Neural cell (in vitro differentiated cells): ENCODE measurements at regions not wholly inside any gene's neighbourhood (a gene's known extent, or its start where the extent isn't known, plus 50 kb on each side); places are given as distances from the start of the nearest gene placed in this dataset.

Source experiments
- EP300 ChIP-seq: fragments of 450-650 bp; conservative IDR thresholded peaks from 2 replicates; pipeline ENCODE4 v1.6.1; 2014; ENCODE audit warnings: antibody characterized with exemption, mild to moderate bottlenecking, moderate library complexity; ENCODE audit not compliant: poor library complexity, severe bottlenecking
- EZH2 ChIP-seq: fragments of 200-600, 300-800 bp; shearing (Covaris generic), sonication (generic); IDR thresholded peaks from 2 replicates; pipeline ENCODE4 v1.6.1; 2014; ENCODE audit warnings: antibody characterized with exemption, low read length, borderline replicate concordance, mild to moderate bottlenecking; ENCODE audit not compliant: insufficient read depth, poor library complexity, severe bottlenecking
- POLR2AphosphoS5 ChIP-seq: IDR thresholded peaks from 2 replicates; pipeline ENCODE4 v1.6.1; 2012
- RAD21 ChIP-seq: fragments of 450-650 bp; conservative IDR thresholded peaks from 2 replicates; pipeline ENCODE4 v1.6.1; 2014; ENCODE audit warnings: antibody characterized with exemption, mild to moderate bottlenecking, moderate library complexity
- SMC3 ChIP-seq: fragments of 450-650 bp; conservative IDR thresholded peaks from 2 replicates; pipeline ENCODE4 v1.6.1; 2014; ENCODE audit warnings: antibody characterized with exemption, mild to moderate bottlenecking, moderate library complexity; ENCODE audit not compliant: poor library complexity
- TAF1 ChIP-seq: IDR thresholded peaks from 2 replicates; pipeline ENCODE4 v1.6.1; 2012; ENCODE audit warnings: low read depth
- TF ChIP-seq, protein P1 (sequence below): fragments of 450-650 bp; IDR thresholded peaks from 2 replicates; pipeline ENCODE4 v1.5.1; 2014; ENCODE audit warnings: antibody characterized with exemption, mild to moderate bottlenecking, moderate library complexity; ENCODE audit not compliant: poor library complexity, severe bottlenecking
- TF ChIP-seq, protein P2 (sequence below): IDR thresholded peaks from 2 replicates; pipeline ENCODE4 v1.6.1; 2012; ENCODE audit warnings: borderline replicate concordance

GRCh38 chr15:92747047-92747446 lies 91.5 kb upstream of the FAM174B start:
- no peak for TF ChIP-seq POLR2AphosphoS5
- TF ChIP-seq EZH2, result no peak
- TF ChIP-seq RAD21, result no peak
- TF ChIP-seq, protein P1, sequence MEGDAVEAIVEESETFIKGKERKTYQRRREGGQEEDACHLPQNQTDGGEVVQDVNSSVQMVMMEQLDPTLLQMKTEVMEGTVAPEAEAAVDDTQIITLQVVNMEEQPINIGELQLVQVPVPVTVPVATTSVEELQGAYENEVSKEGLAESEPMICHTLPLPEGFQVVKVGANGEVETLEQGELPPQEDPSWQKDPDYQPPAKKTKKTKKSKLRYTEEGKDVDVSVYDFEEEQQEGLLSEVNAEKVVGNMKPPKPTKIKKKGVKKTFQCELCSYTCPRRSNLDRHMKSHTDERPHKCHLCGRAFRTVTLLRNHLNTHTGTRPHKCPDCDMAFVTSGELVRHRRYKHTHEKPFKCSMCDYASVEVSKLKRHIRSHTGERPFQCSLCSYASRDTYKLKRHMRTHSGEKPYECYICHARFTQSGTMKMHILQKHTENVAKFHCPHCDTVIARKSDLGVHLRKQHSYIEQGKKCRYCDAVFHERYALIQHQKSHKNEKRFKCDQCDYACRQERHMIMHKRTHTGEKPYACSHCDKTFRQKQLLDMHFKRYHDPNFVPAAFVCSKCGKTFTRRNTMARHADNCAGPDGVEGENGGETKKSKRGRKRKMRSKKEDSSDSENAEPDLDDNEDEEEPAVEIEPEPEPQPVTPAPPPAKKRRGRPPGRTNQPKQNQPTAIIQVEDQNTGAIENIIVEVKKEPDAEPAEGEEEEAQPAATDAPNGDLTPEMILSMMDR, result no peak
- TF ChIP-seq SMC3, result no peak
- TF ChIP-seq TAF1, result no peak
- TF ChIP-seq, protein P2, sequence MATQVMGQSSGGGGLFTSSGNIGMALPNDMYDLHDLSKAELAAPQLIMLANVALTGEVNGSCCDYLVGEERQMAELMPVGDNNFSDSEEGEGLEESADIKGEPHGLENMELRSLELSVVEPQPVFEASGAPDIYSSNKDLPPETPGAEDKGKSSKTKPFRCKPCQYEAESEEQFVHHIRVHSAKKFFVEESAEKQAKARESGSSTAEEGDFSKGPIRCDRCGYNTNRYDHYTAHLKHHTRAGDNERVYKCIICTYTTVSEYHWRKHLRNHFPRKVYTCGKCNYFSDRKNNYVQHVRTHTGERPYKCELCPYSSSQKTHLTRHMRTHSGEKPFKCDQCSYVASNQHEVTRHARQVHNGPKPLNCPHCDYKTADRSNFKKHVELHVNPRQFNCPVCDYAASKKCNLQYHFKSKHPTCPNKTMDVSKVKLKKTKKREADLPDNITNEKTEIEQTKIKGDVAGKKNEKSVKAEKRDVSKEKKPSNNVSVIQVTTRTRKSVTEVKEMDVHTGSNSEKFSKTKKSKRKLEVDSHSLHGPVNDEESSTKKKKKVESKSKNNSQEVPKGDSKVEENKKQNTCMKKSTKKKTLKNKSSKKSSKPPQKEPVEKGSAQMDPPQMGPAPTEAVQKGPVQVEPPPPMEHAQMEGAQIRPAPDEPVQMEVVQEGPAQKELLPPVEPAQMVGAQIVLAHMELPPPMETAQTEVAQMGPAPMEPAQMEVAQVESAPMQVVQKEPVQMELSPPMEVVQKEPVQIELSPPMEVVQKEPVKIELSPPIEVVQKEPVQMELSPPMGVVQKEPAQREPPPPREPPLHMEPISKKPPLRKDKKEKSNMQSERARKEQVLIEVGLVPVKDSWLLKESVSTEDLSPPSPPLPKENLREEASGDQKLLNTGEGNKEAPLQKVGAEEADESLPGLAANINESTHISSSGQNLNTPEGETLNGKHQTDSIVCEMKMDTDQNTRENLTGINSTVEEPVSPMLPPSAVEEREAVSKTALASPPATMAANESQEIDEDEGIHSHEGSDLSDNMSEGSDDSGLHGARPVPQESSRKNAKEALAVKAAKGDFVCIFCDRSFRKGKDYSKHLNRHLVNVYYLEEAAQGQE, result no peak
- no peak for TF ChIP-seq EP300
